HuH-7 (cell line): ENCODE measurements at regions not wholly inside any gene's neighbourhood (a gene's known extent, or its start where the extent isn't known, plus 50 kb on each side); places are given as distances from the start of the nearest gene placed in this dataset.
"Not testable (repeated sequence)": the region's sequence is repeated elsewhere in the genome, so short reads cannot be mapped to it uniquely, and the experiment has no call there.

Experiments
- DNase-seq: peaks from one replicate; pipeline ENCODE4 v3.0.0; 2011; ENCODE audit warnings: low spot score

GRCh38 chr17:77037943-77038342, 102.8 kb upstream of the SEC14L1 start:
- DNase-seq, result no peak

- no peak for DNase-seq
These were observed 101.7 kb upstream of the SEC14L1 start for GRCh38 chr17:77038884-77039555.

GRCh38 chr17:77042476-77043231, 98.1 kb upstream of the SEC14L1 start:
- DNase-seq, result no peak

- DNase-seq, result no peak
These were observed 95.2 kb upstream of the SEC14L1 start for GRCh38 chr17:77045441-77046041.

GRCh38 chr17:77049440-77049839, 91.3 kb upstream of the SEC14L1 start:
- no peak for DNase-seq

- DNase-seq, result not testable (repeated sequence)
These were observed 89.9 kb upstream of the SEC14L1 start for GRCh38 chr17:77050901-77051300.

- DNase-seq, result no peak
These were observed 85.8 kb upstream of the SEC14L1 start for GRCh38 chr17:77054936-77055335.

- no peak for DNase-seq
These were observed 85.3 kb upstream of the SEC14L1 start for GRCh38 chr17:77055453-77055852.

- DNase-seq, result no peak
These were observed 82.8 kb upstream of the SEC14L1 start for GRCh38 chr17:77058016-77058415.

GRCh38 chr17:77061669-77062068, 79.1 kb upstream of the SEC14L1 start:
- no peak for DNase-seq

GRCh38 chr17:77064598-77064997, 76.2 kb upstream of the SEC14L1 start:
- DNase-seq, result no peak

GRCh38 chr17:77066165-77066564, 74.6 kb upstream of the SEC14L1 start:
- DNase-seq, result no peak

- DNase-seq, result peak; percentile 77
These were observed 73.9 kb upstream of the SEC14L1 start for GRCh38 chr17:77066726-77067409.

GRCh38 chr17:77068915-77069314, 71.9 kb upstream of the SEC14L1 start:
- DNase-seq, result no peak

- DNase-seq, result no peak
These were observed 69.9 kb upstream of the SEC14L1 start for GRCh38 chr17:77070888-77071279.

- DNase-seq, result no peak
These were observed 68.8 kb upstream of the SEC14L1 start for GRCh38 chr17:77071925-77072490.

- no peak for DNase-seq
These were observed 68.1 kb upstream of the SEC14L1 start for GRCh38 chr17:77072670-77073069.

- DNase-seq, result no peak
These were observed 66.1 kb upstream of the SEC14L1 start for GRCh38 chr17:77074681-77075080.

- no peak for DNase-seq
These were observed 64.5 kb upstream of the SEC14L1 start for GRCh38 chr17:77076124-77076830.

GRCh38 chr17:77083531-77083930, 57.2 kb upstream of the SEC14L1 start:
- no peak for DNase-seq

- DNase-seq, result no peak
These were observed 54.8 kb upstream of the SEC14L1 start for GRCh38 chr17:77085926-77086432.
